ENCODE measurements at regions not wholly inside any gene's neighbourhood (a gene's known extent, or its start where the extent isn't known, plus 50 kb on each side); places are given as distances from the start of the nearest gene placed in this dataset.

DNA sequence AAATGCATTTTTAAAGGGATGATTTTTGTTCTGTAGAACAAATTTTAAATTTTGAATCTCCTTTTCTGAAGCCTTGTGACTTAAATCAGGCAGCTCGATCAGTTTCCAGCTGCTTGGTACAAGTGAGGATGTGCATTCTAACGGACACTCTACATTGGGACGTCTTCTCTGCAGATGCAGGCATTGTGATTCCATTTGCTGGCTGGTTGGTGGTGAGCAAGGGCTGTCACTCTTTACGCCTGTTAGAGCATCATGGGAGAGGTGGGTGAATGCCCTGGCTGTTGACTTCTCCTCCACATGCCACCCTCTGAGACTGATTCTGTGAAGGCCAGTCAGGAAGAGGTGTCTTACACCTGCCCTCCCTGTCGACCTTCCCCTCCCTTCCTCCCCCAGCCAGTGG is 240.5 kb upstream of the RNF32 start:
- H3K4ac ChIP-seq (ENCODE audit: low read depth, low read length): no peak overlapping the region
- no peak overlapping the region for H4K8ac ChIP-seq (ENCODE audit: low read depth in 2 of 2, low read length in 2 of 2)
- CTCF ChIA-PET: no interaction called here
- ATAC-seq (ENCODE audit: low read depth) (no peak), DNase-seq (no peak)
- H3K14ac ChIP-seq (replicated peaks; ENCODE audit: low read depth, low read length): no peak overlapping the region
- H3K18ac ChIP-seq (ENCODE audit: low read depth, low read length): no peak overlapping the region
- no peaks in the 10 kb centered on the region for H3K36me3 ChIP-seq (ENCODE audit: control insufficient read depth, insufficient read depth, low read length)
- no peak overlapping the region for H3K9ac ChIP-seq (ENCODE audit: low read depth, low read length)
- POLR2A ChIA-PET (ENCODE audit: unreplicated experiment): no interaction called here
- H3K4me1 ChIP-seq (ENCODE audit: control insufficient read depth, insufficient read depth, low read length): no peaks in the 10 kb centered on the region
- H2BK15ac ChIP-seq (ENCODE audit: low read depth, low read length): no peak overlapping the region
- no peak overlapping the region for H3K4me3 ChIP-seq (ENCODE audit: insufficient read depth, low read depth, low read length)
- BruUV-seq (replicated peaks): no TSS peak
- TF ChIP-seq NFE2L2 (IDR thresholded peaks at IDR 0.05; ENCODE audit: low read depth, low read length): no peak
- no peak for TF ChIP-seq BHLHE40 (IDR thresholded peaks at IDR 0.05; ENCODE audit: low read depth, low read length)
- TF ChIP-seq FOS (IDR thresholded peaks at IDR 0.05; ENCODE audit: low read depth, low read length): no peak
- TF ChIP-seq, protein P1, sequence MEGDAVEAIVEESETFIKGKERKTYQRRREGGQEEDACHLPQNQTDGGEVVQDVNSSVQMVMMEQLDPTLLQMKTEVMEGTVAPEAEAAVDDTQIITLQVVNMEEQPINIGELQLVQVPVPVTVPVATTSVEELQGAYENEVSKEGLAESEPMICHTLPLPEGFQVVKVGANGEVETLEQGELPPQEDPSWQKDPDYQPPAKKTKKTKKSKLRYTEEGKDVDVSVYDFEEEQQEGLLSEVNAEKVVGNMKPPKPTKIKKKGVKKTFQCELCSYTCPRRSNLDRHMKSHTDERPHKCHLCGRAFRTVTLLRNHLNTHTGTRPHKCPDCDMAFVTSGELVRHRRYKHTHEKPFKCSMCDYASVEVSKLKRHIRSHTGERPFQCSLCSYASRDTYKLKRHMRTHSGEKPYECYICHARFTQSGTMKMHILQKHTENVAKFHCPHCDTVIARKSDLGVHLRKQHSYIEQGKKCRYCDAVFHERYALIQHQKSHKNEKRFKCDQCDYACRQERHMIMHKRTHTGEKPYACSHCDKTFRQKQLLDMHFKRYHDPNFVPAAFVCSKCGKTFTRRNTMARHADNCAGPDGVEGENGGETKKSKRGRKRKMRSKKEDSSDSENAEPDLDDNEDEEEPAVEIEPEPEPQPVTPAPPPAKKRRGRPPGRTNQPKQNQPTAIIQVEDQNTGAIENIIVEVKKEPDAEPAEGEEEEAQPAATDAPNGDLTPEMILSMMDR (conservative IDR thresholded peaks at IDR 0.05; ENCODE audit: low read depth, low read length): no peak
- TF ChIP-seq CEBPB (IDR thresholded peaks at IDR 0.05; ENCODE audit: low read depth, low read length): no peak
- TF ChIP-seq, protein P2, sequence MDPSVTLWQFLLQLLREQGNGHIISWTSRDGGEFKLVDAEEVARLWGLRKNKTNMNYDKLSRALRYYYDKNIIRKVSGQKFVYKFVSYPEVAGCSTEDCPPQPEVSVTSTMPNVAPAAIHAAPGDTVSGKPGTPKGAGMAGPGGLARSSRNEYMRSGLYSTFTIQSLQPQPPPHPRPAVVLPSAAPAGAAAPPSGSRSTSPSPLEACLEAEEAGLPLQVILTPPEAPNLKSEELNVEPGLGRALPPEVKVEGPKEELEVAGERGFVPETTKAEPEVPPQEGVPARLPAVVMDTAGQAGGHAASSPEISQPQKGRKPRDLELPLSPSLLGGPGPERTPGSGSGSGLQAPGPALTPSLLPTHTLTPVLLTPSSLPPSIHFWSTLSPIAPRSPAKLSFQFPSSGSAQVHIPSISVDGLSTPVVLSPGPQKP (IDR thresholded peaks at IDR 0.05; ENCODE audit: borderline replicate concordance, low read depth, low read length): no peak
- TF ChIP-seq CHD1 (IDR thresholded peaks at IDR 0.05; ENCODE audit: low read depth, low read length): no peak
- TF ChIP-seq RCOR1 (IDR thresholded peaks at IDR 0.05; ENCODE audit: insufficient replicate concordance, low read length): no peak
- no peak for TF ChIP-seq MAZ (IDR thresholded peaks at IDR 0.05; ENCODE audit: borderline replicate concordance, low read depth, low read length)
- TF ChIP-seq RAD21 (IDR thresholded peaks at IDR 0.05; ENCODE audit: low read length): no peak
- no peak overlapping the region for H2AK5ac ChIP-seq (ENCODE audit: low read depth, low read length)
- intact Hi-C loops (cut with micrococcal nuclease): no loop called here
- H2BK20ac ChIP-seq (ENCODE audit: low read depth, low read length): no peak overlapping the region
- H3K9me1 ChIP-seq (ENCODE audit: insufficient read depth, low read length): no peaks in the 10 kb centered on the region
- no peak overlapping the region for H4K91ac ChIP-seq (ENCODE audit: insufficient read depth, low read depth, low read length)
- dilution Hi-C loops (cut with HindIII; ENCODE audit: low sequenced_read_pairs, unreplicated experiment): no loop called here
- 25% methylated on average over 1 of the region's 5 CpGs; no CpG with 5 or more reads in 1 of the 2 experiments for WGBS, 2 experiments (ENCODE audit: extremely low coverage in 2 of 2, insufficient read length in 1 of 2)
- no peak overlapping the region for H4K5ac ChIP-seq (ENCODE audit: low read depth, low read length)
- no peak overlapping the region for H3K56ac ChIP-seq (ENCODE audit: extremely low read depth, insufficient read depth, low read length)
- H4K20me1 ChIP-seq (ENCODE audit: insufficient read depth, low read length): no peaks in the 10 kb centered on the region
- H3K27me3 ChIP-seq (ENCODE audit: control insufficient read depth, insufficient read depth, low read length): no peaks in the 10 kb centered on the region
- no peak overlapping the region for H2AFZ ChIP-seq (replicated peaks; ENCODE audit: low read length, poor library complexity)
- no peak overlapping the region for H3K27ac ChIP-seq (ENCODE audit: insufficient read depth, low read length)
- H2AK9ac ChIP-seq (replicated peaks; ENCODE audit: low read depth, low read length, poor library complexity): no peak overlapping the region
- H3K79me1 ChIP-seq (ENCODE audit: low read depth in 1 of 2, low read length in 2 of 2): no peaks in the 10 kb centered on the region
- no peak overlapping the region for H2BK120ac ChIP-seq (ENCODE audit: low read depth, low read length)
- peaks cover 22% of the 10 kb centered on the region for H3K9me3 ChIP-seq (ENCODE audit: control insufficient read depth, insufficient read depth, low read length)
- in situ Hi-C loops (cut with MboI; ENCODE audit: low sequenced_read_pairs): no loop called here
- no peak overlapping the region for H3K4me2 ChIP-seq (ENCODE audit: low read depth, low read length)
- no peak overlapping the region for H2BK5ac ChIP-seq (ENCODE audit: low read depth, low read length, poor library complexity, severe bottlenecking)
- H3K23ac ChIP-seq (ENCODE audit: low read depth, low read length): no peak overlapping the region
